MM.1S (cell line): ENCODE measurements at regions not wholly inside any gene's neighbourhood (a gene's known extent, or its start where the extent isn't known, plus 50 kb on each side); places are given as distances from the start of the nearest gene placed in this dataset.

ENCODE experiments used
- CTCF ChIP-seq: fragments of 300-600 bp; sonication (generic); IDR thresholded peaks from 2 replicates; pipeline ENCODE4 v1.5.1; 2016; ENCODE audit warnings: antibody characterized with exemption, low read length, mixed read lengths
- EZH2 ChIP-seq: fragments of 300-600 bp; sonication (generic); optimal IDR thresholded peaks from 2 replicates; pipeline ENCODE3; 2017; ENCODE audit warnings: low read depth, mild to moderate bottlenecking, antibody characterized with exemption, low read length, mixed read lengths
- EZH2phosphoT487 ChIP-seq: fragments of 300-600 bp; sonication (generic); IDR thresholded peaks from 2 replicates; pipeline ENCODE4 v1.6.1; 2018; ENCODE audit warnings: antibody characterized with exemption, low read length

GRCh38 chr21:33973268-33973667 is 57.7 kb upstream of the ATP5PO start:
- TF ChIP-seq EZH2 = no peak
- TF ChIP-seq CTCF = no peak
- TF ChIP-seq EZH2phosphoT487 = no peak
